Lower lobe of right lung (tissue), 2 donors: ENCODE measurements at regions not wholly inside any gene's neighbourhood (a gene's known extent, or its start where the extent isn't known, plus 50 kb on each side); places are given as distances from the start of the nearest gene placed in this dataset.

Experiments used
- ATAC-seq, 2 donors: fragments of 200-7000 bp; cut with Tn5 transposase; one replicate each; pipeline ENCODE4 v1.9.1; 2020 to 2022; ENCODE audit warnings: mild to moderate bottlenecking in 2 of 2, moderate library complexity in 2 of 2
- DNase-seq: peaks from one replicate; pipeline ENCODE4 v3.0.0-alpha.2; 2020
- H3K27ac ChIP-seq: fragments of 200-600 bp; one replicate; pipeline ENCODE4 v1.8.0; 2022
- H3K27me3 ChIP-seq: fragments of 200-600 bp; one replicate; pipeline ENCODE4 v1.8.0; 2022; ENCODE audit warnings: low read depth
- H3K36me3 ChIP-seq: fragments of 200-600 bp; one replicate; pipeline ENCODE4 v1.8.0; 2022; ENCODE audit warnings: mild to moderate bottlenecking
- H3K4me1 ChIP-seq: fragments of 200-600 bp; one replicate; pipeline ENCODE4 v1.8.0; 2022
- H3K4me3 ChIP-seq: fragments of 200-600 bp; one replicate; pipeline ENCODE4 v1.8.0; 2022; ENCODE audit warnings: mild to moderate bottlenecking
- H3K9me3 ChIP-seq: fragments of 200-600 bp; one replicate; pipeline ENCODE4 v1.8.0; 2022
- intact Hi-C: fragments of 100-400 bp; cut with DNase I; formaldehyde crosslinking; loops from one replicate; pipeline ENCODE4 v1.11.0; 2022
- TF ChIP-seq, protein P1 (sequence below): fragments of 200-600 bp; IDR thresholded peaks from one replicate; pipeline ENCODE4 v1.8.0; 2022; ENCODE audit warnings: antibody characterized with exemption, mild to moderate bottlenecking
- donor health status: DM: no; HTN: yes; CAD: no; lungs with severe emphysema.

DNA sequence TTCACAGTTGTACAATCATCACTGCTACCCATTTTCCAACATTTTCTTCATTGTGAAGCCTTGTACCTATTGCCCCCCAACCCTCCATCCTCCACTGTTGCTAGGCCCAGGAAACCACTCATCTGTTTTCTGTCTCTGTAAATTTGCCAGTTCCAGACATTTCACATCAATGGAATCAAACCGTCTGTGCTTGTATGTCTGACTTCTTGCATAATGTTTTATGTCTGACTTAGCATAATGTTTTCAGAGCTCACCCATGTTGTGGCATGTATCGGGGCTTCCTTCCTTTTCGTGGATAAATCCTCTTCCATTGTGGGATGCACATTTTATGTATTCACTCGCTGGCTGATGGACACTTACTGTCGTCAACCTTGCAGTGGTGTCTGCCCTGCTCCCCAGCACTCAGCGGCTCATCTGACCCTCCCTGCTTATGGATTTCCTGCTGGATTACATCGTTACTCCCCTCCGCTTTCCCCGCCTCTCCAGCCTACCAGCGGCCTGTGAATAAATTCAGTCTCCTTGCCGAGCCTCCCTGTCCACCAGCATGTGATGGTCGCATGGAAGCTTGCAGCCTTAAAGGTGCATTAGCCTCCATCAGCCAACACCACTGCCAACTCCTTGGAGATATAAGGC is 727.6 kb upstream of the TMEM132C start:
- no peaks in the 10 kb centered on the region for H3K4me1 ChIP-seq
- intact Hi-C loops = no loop called here
- ATAC-seq = no peak

DNA sequence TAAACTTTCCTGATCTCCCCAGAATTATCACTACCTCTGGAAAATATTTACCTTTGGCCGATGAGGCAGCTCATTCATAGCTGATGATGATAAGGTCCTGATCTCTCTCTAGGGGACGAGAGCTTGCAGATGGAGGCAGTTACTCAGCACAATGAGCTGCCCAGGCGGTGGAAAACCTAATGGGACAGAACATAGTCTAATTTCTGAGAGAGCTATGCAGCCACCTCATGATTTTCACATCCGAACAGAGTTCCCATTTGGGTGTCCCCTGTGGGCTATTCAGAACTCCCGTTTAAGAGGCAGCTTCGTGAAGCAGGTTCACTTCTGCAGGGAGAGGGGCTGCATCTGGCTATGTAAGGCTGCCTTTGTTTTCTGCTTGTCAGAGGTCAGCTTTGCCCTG is 724.6 kb upstream of the TMEM132C start:
- Histone ChIP-seq H3K36me3 (no peaks in the 10 kb centered on the region), H3K4me3 (no peak overlapping the region), H3K9me3 (no peaks in the 10 kb centered on the region), H3K27me3 (no peaks in the 10 kb centered on the region), H3K27ac (no peak overlapping the region), H3K4me1 (no peaks in the 10 kb centered on the region)
- no peak for ATAC-seq
- intact Hi-C loops = no loop called here
- TF ChIP-seq, protein P1, sequence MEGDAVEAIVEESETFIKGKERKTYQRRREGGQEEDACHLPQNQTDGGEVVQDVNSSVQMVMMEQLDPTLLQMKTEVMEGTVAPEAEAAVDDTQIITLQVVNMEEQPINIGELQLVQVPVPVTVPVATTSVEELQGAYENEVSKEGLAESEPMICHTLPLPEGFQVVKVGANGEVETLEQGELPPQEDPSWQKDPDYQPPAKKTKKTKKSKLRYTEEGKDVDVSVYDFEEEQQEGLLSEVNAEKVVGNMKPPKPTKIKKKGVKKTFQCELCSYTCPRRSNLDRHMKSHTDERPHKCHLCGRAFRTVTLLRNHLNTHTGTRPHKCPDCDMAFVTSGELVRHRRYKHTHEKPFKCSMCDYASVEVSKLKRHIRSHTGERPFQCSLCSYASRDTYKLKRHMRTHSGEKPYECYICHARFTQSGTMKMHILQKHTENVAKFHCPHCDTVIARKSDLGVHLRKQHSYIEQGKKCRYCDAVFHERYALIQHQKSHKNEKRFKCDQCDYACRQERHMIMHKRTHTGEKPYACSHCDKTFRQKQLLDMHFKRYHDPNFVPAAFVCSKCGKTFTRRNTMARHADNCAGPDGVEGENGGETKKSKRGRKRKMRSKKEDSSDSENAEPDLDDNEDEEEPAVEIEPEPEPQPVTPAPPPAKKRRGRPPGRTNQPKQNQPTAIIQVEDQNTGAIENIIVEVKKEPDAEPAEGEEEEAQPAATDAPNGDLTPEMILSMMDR = no peak
- DNase-seq = no peak

More for the DNA sequence above, 727.6 kb upstream of the TMEM132C start:
- Histone ChIP-seq H3K9me3 (peaks cover 6% of the 10 kb centered on the region), H3K36me3 (no peaks in the 10 kb centered on the region), H3K27ac (no peak overlapping the region), H3K27me3 (no peaks in the 10 kb centered on the region), H3K4me3 (no peak overlapping the region)
- no peak for DNase-seq
- TF ChIP-seq, protein P1 = no peak

DNA sequence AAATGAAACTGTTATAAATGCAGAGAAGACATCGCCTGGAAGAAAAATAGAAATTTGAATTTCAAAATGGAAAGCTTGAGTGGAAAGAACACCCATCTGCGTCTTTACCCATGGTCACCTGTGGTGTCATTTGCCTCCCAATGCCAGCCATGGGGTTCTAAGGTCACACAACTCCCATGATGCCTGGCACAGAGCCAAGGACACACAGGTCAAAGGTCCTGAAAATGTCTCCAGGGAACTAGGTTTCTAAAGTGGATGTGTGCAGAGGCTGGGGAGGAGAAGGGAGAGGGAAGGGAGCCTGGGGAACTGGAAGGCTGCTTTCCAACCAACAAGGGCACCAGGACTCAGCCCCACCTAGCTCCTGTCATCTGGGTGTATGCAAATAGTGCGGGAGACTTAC is 724.0 kb upstream of the TMEM132C start:
- Histone ChIP-seq H3K4me3 (no peak overlapping the region), H3K9me3 (no peaks in the 10 kb centered on the region), H3K27me3 (no peaks in the 10 kb centered on the region), H3K36me3 (no peaks in the 10 kb centered on the region), H3K27ac (no peak overlapping the region), H3K4me1 (no peaks in the 10 kb centered on the region)
- no peak for DNase-seq
- intact Hi-C loops = no loop called here
- ATAC-seq = no peak
- TF ChIP-seq, protein P1 = no peak

DNA sequence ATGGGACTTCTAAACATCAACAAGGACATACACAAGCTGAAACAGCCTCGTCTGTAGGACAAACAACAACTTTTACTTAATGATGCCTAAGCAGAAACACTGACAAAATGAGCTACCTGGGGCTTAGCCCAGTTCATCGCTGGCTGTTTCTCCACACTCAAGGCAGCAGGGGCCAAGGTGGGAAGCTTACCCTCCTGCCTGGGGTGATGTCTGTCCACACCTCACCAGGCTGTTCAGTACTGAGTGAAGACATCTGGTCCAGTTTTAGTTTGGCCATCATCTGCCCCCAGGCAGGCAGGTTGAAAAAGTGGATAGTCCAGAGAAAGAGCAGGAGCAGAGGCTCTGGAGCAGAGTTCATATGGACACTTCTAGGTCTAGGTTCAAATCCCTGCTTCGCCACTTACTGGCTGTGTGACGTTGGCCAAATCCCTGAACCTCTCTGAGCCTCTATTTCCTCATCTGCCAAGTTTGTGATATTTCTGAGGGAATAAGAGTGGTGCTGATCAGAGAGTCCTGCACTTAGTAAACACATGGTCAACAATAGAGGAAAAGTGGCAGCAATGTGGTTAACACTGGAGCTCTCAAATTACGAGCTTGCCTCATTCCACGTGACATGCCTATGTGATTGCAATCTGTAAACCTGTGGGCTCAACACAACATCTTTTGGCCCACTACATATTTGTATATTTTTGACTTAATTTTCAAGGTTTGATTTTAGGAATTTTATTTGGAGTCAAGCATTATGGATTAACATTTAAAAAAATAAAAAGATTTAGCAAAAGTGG is 720.1 kb upstream of the TMEM132C start:
- H3K9me3 ChIP-seq = no peaks in the 10 kb centered on the region
- no peak for ATAC-seq
- DNase-seq = no peak
- no peaks in the 10 kb centered on the region for H3K27me3 ChIP-seq
- no peak overlapping the region for H3K27ac ChIP-seq
- H3K4me1 ChIP-seq = no peaks in the 10 kb centered on the region
- intact Hi-C loops = no loop called here
- H3K4me3 ChIP-seq = no peak overlapping the region
- H3K36me3 ChIP-seq = no peaks in the 10 kb centered on the region
- TF ChIP-seq, protein P1 = no peak

DNA sequence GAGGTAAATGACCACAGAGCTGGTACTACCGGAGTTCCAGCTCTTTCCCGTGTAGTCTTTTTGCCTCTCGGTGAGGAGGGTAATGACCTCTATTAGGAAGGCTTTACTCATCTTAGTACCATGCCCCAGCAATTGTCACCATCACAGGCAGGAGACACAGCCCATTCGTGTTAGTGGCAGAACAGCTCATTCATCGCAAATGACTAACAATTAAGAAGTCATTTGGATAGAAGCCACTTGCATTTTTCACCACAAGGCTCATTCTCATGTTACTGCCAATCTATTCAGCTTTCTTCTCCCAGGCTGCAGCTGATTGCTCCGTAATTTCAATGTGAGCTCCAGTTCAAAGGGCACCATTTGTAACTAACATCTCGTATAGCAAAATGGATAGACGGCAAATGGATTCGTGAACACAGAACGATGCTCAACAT is 718.8 kb upstream of the TMEM132C start:
- ATAC-seq (no peak), DNase-seq (no peak)
- intact Hi-C loops = no loop called here
- H3K9me3 ChIP-seq = no peaks in the 10 kb centered on the region
- H3K4me1 ChIP-seq = no peaks in the 10 kb centered on the region
- H3K36me3 ChIP-seq = no peaks in the 10 kb centered on the region
- H3K27ac ChIP-seq = no peak overlapping the region
- no peaks in the 10 kb centered on the region for H3K27me3 ChIP-seq
- H3K4me3 ChIP-seq = no peak overlapping the region
- TF ChIP-seq, protein P1 = no peak
